ENCODE measurements at regions not wholly inside any gene's neighbourhood (a gene's known extent, or its start where the extent isn't known, plus 50 kb on each side); places are given as distances from the start of the nearest gene placed in this dataset.

DNA sequence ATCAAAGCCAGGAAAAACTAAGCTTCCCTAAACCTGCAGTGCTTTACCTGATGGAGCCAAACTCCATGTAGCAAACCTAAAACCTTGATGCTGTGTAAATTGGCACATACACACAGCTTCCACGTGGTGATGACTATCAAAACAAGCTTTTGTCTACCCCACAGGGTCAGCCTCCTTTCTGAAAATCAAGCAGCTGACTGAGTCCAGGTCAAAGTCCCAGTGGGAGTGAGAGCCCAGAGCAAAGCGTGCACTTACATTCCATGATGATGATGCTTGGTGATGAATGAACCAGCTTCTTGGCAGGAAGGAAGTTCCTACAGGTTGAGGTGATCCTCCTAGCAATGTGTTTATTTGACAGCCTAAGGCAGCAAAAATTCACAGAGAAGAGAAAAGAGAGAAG, 630.0 kb upstream of the TBX3 start:
- TF ChIP-seq POLR2A (IDR thresholded peaks at IDR 0.05; ENCODE audit: low read length) = no peak
- TF ChIP-seq GATA1 (IDR thresholded peaks at IDR 0.05; ENCODE audit: low read depth, low read length) = no peak

Data from erythroblast (primary cell).